Neuronal stem cell (in vitro differentiated cells): ENCODE measurements at regions not wholly inside any gene's neighbourhood (a gene's known extent, or its start where the extent isn't known, plus 50 kb on each side); places are given as distances from the start of the nearest gene placed in this dataset.

ENCODE experiments used
- DNase-seq: peaks from one replicate; pipeline ENCODE4 v3.0.0-alpha.2; 2013; ENCODE audit warnings: low spot score
- H2AFZ ChIP-seq: one replicate; pipeline ENCODE4 v1.6.1; 2013; ENCODE audit warnings: mild to moderate bottlenecking, low read length, inconsistent platforms
- H2AK5ac ChIP-seq: 2 replicates; pipeline ENCODE4 v1.6.1; 2013; ENCODE audit warnings: low read depth, mild to moderate bottlenecking, inconsistent platforms, low read length, moderate library complexity, mixed read lengths
- H2BK120ac ChIP-seq: 2 replicates; pipeline ENCODE4 v1.6.1; 2013; ENCODE audit warnings: low read depth, mild to moderate bottlenecking, inconsistent platforms, low read length, moderate library complexity, mixed read lengths
- H2BK12ac ChIP-seq: one replicate; pipeline ENCODE4 v1.6.1; 2013; ENCODE audit warnings: low read length, inconsistent platforms
- H2BK15ac ChIP-seq: 2 replicates; pipeline ENCODE4 v1.6.1; 2013; ENCODE audit warnings: mild to moderate bottlenecking, low read length, inconsistent platforms, mixed read lengths
- H2BK5ac ChIP-seq: one replicate; pipeline ENCODE4 v1.6.1; 2013; ENCODE audit warnings: inconsistent platforms, mild to moderate bottlenecking, low read length, moderate library complexity
- H3K14ac ChIP-seq: one replicate; pipeline ENCODE4 v1.6.1; 2013; ENCODE audit warnings: low read length, inconsistent platforms
- H3K18ac ChIP-seq: 2 replicates; pipeline ENCODE4 v1.6.1; 2013; ENCODE audit warnings: low read length, inconsistent platforms
- H3K23ac ChIP-seq: 2 replicates; pipeline ENCODE4 v1.6.1; 2013; ENCODE audit warnings: low read depth, mild to moderate bottlenecking, mixed read lengths, low read length, inconsistent platforms; ENCODE audit not compliant: poor library complexity
- H3K27ac ChIP-seq: replicated peaks from 3 replicates; pipeline ENCODE4 v1.5.1; 2013; ENCODE audit warnings: low read length, inconsistent platforms
- H3K27me3 ChIP-seq, 3 experiments: 2 replicates each; pipeline ENCODE4 v1.6.1; 2013; ENCODE audit warnings: low read length in 3 of 3, mild to moderate bottlenecking in 2 of 3, inconsistent platforms in 1 of 3, low read depth in 1 of 3, mixed read lengths in 1 of 3, moderate library complexity in 1 of 3; ENCODE audit not compliant: control insufficient read depth in 3 of 3, insufficient read depth in 3 of 3
- H3K36me3 ChIP-seq, 2 donors: replicated peaks in 1 of 2; 2 replicates each; pipeline ENCODE4 v1.6.1; 2013; ENCODE audit warnings: low read length in 2 of 2; ENCODE audit not compliant: control insufficient read depth in 2 of 2, insufficient read depth in 2 of 2
- H3K4ac ChIP-seq: 2 replicates; pipeline ENCODE4 v1.6.1; 2013; ENCODE audit warnings: inconsistent platforms, mild to moderate bottlenecking, low read length, moderate library complexity
- H3K4me1 ChIP-seq, 2 donors: 1 replicate in 1 of 2; 2 replicates in 1 of 2; pipeline ENCODE4 v1.6.1; 2013; ENCODE audit warnings: low read length in 2 of 2, low read depth in 1 of 2; ENCODE audit not compliant: control insufficient read depth in 2 of 2, insufficient read depth in 1 of 2
- H3K4me2 ChIP-seq: one replicate; pipeline ENCODE4 v1.6.1; 2013; ENCODE audit warnings: mild to moderate bottlenecking, low read length, inconsistent platforms; ENCODE audit not compliant: insufficient read depth, poor library complexity, severe bottlenecking
- H3K4me3 ChIP-seq, 2 donors: 2 replicates each; pipeline ENCODE4 v1.5.1; 2013; ENCODE audit warnings: low read length in 2 of 2, mild to moderate bottlenecking in 2 of 2, inconsistent platforms in 1 of 2, moderate library complexity in 1 of 2
- H3K79me1 ChIP-seq: one replicate; pipeline ENCODE4 v1.6.1; 2013; ENCODE audit warnings: low read depth, mild to moderate bottlenecking, inconsistent platforms, low read length, moderate library complexity
- H3K9ac ChIP-seq: one replicate; pipeline ENCODE4 v1.6.1; 2013; ENCODE audit warnings: mild to moderate bottlenecking, low read depth, low read length, inconsistent platforms; ENCODE audit not compliant: poor library complexity
- H3K9me3 ChIP-seq, 2 donors: replicated peaks in 1 of 2; 2 replicates each; pipeline versions ENCODE3 to v1.6.1; 2013; ENCODE audit warnings: low read length in 2 of 2, mild to moderate bottlenecking in 2 of 2, inconsistent platforms in 1 of 2, low read depth in 1 of 2, mixed read lengths in 1 of 2, moderate library complexity in 1 of 2; ENCODE audit not compliant: control insufficient read depth in 2 of 2, insufficient read depth in 1 of 2
- H4K8ac ChIP-seq: one replicate; pipeline ENCODE4 v1.6.1; 2013; ENCODE audit warnings: low read depth, mild to moderate bottlenecking, inconsistent platforms, low read length, moderate library complexity
- H4K91ac ChIP-seq: one replicate; pipeline ENCODE4 v1.6.1; 2013; ENCODE audit warnings: low read length, low read depth, mild to moderate bottlenecking, inconsistent platforms; ENCODE audit not compliant: poor library complexity
- WGBS, 2 donors: extraction: QIAGEN DNeasy Blood & Tissue Kit; methylation state at CpG; one replicate each; pipeline ENCODE4 v1.1.7; 2013; ENCODE audit warnings: missing lambda C conversion rate in 2 of 2, mixed read lengths in 1 of 2; ENCODE audit not compliant: insufficient read length in 2 of 2, insufficient replicate concordance in 1 of 2; ENCODE audit errors: extremely low coverage in 2 of 2; 5-methylcytosine and 5-hydroxymethylcytosine counted together

DNA sequence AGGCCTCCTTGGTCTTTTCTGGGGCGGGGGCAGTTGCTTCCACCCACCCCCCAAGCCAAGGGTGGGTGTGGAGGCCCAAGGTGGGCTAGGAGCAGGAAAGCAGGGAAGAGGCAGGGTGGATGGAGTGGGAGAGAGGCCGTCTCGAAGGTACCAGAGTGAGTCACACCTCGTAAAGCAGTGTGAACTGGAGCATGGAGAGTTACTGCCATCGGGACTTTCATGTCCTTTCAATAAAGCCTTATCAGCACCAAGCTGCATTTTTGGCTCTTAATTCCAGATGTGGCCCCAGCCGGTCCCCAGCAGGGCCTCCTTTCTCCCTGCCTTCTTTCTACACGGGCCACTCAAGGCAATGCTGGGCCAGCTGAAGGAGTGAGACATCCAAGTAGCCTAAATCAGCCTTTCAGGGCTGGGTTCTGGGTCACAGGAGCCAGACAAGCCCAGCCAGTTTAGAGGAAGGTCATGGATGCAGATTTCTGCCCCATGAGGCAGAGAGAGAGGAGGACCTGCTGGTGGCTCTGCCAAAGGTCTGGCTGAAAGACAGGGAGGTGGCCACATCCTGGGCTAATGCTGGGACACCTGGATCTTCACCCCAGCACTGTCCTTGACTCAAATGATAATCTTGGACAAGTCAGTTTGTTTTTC lies 59.0 kb upstream of the CD82 start:
- Histone ChIP-seq H2AK5ac (no peak overlapping the region), H3K4me2 (no peak overlapping the region), H2BK5ac (no peak overlapping the region), H3K36me3 (no peaks in the 10 kb centered on the region), H3K4me1 (peaks cover 0 to 6% of the 10 kb centered on the region in 2 donors), H3K14ac (no peak overlapping the region), H4K91ac (no peak overlapping the region), H3K23ac (no peak overlapping the region), H3K18ac (no peak overlapping the region), H3K79me1 (no peaks in the 10 kb centered on the region), H3K9me3 (peaks cover 0 to 5% of the 10 kb centered on the region in 2 donors), H3K4me3 (no peak overlapping the region), H2AFZ (no peak overlapping the region), H3K4ac (no peak overlapping the region), H3K27ac (no peak overlapping the region), H4K8ac (no peak overlapping the region), H2BK120ac (no peak overlapping the region), H3K27me3 (no peaks in the 10 kb centered on the region), H2BK15ac (no peak overlapping the region), H2BK12ac (no peak overlapping the region), H3K9ac (no peak overlapping the region)
- WGBS, 2 donors, result no CpG with 5 or more reads among the region's 7 CpGs
- DNase-seq, result no peak

- Histone ChIP-seq H2AFZ (no peak overlapping the region), H3K4me2 (no peak overlapping the region), H3K9me3 (peaks cover 0 to 5% of the 10 kb centered on the region in 2 donors), H2BK15ac (no peak overlapping the region), H4K8ac (no peak overlapping the region), H3K4me3 (no peak overlapping the region), H3K36me3 (no peaks in the 10 kb centered on the region), H3K9ac (no peak overlapping the region), H3K79me1 (no peaks in the 10 kb centered on the region), H2BK12ac (no peak overlapping the region), H2BK120ac (no peak overlapping the region), H2BK5ac (no peak overlapping the region), H3K27me3 (no peaks in the 10 kb centered on the region), H3K4ac (no peak overlapping the region), H2AK5ac (no peak overlapping the region), H4K91ac (no peak overlapping the region), H3K18ac (no peak overlapping the region), H3K4me1 (peaks cover 0 to 6% of the 10 kb centered on the region in 2 donors), H3K23ac (no peak overlapping the region), H3K14ac (no peak overlapping the region), H3K27ac (no peak overlapping the region)
- no CpG with 5 or more reads among the region's 3 CpGs for WGBS, 2 donors
- DNase-seq, result no peak
Measured at GRCh38 chr11:44507491-44507890, 58.0 kb upstream of the CD82 start.

- H3K18ac ChIP-seq, result no peak overlapping the region
- H2BK120ac ChIP-seq, result no peak overlapping the region
- peaks cover 0 to 6% of the 10 kb centered on the region in 2 donors for H3K4me1 ChIP-seq
- WGBS, 2 donors, result no CpG with 5 or more reads among the region's 3 CpGs
- H3K4me2 ChIP-seq, result no peak overlapping the region
- H3K9ac ChIP-seq, result no peak overlapping the region
- H2BK12ac ChIP-seq, result no peak overlapping the region
- H4K8ac ChIP-seq, result no peak overlapping the region
- no peak overlapping the region for H3K4ac ChIP-seq
- H3K23ac ChIP-seq, result no peak overlapping the region
- no peak for DNase-seq
- H2AK5ac ChIP-seq, result no peak overlapping the region
- H3K27me3 ChIP-seq, result no peaks in the 10 kb centered on the region
- H2AFZ ChIP-seq, result no peak overlapping the region
- H3K14ac ChIP-seq, result no peak overlapping the region
- no peak overlapping the region for H3K4me3 ChIP-seq
- no peak overlapping the region for H4K91ac ChIP-seq
- H3K9me3 ChIP-seq, result peaks cover 0 to 5% of the 10 kb centered on the region in 2 donors
- H3K36me3 ChIP-seq, result no peaks in the 10 kb centered on the region
- H3K79me1 ChIP-seq, result no peaks in the 10 kb centered on the region
- no peak overlapping the region for H2BK15ac ChIP-seq
- H2BK5ac ChIP-seq, result no peak overlapping the region
- no peak overlapping the region for H3K27ac ChIP-seq
Measured at GRCh38 chr11:44507896-44508445, 57.5 kb upstream of the CD82 start.

DNA sequence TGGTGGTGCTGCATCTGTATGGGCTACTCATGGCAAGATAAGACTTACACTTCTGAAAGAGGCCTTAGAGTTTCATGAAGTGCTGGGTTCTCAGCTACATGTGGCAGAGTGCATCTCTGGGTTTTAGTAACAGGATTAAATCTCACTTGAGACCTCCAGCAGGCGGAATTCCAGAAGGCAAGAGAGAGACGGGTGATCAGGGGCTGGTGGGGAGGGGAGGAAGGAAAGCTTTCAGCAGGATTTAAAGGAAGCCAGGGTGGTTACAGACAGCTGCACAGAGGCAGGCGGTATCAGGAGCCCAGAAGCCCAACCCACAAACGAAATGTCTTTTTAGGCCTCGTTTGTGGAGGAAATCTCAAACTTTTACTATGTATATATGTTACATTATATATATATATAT lies 56.2 kb upstream of the CD82 start:
- peak; percentile 27 for DNase-seq
- H2BK15ac ChIP-seq, result no peak overlapping the region
- no peak overlapping the region for H3K4me2 ChIP-seq
- H3K27me3 ChIP-seq, result no peaks in the 10 kb centered on the region
- peaks cover 0 to 5% of the 10 kb centered on the region in 2 donors for H3K9me3 ChIP-seq
- no peak overlapping the region for H3K18ac ChIP-seq
- no peak overlapping the region for H2AK5ac ChIP-seq
- WGBS, 2 donors, result no CpG with 5 or more reads among the region's 5 CpGs
- no peak overlapping the region for H2BK120ac ChIP-seq
- H3K79me1 ChIP-seq, result no peaks in the 10 kb centered on the region
- peaks cover 0 to 6% of the 10 kb centered on the region in 2 donors for H3K4me1 ChIP-seq
- H4K91ac ChIP-seq, result no peak overlapping the region
- H4K8ac ChIP-seq, result no peak overlapping the region
- H2BK12ac ChIP-seq, result no peak overlapping the region
- H3K9ac ChIP-seq, result no peak overlapping the region
- no peak overlapping the region for H3K4ac ChIP-seq
- H3K27ac ChIP-seq, result peak overlapping the region; percentile 1
- no peak overlapping the region for H2AFZ ChIP-seq
- no peaks in the 10 kb centered on the region for H3K36me3 ChIP-seq
- no peak overlapping the region for H3K4me3 ChIP-seq
- H3K23ac ChIP-seq, result no peak overlapping the region
- H2BK5ac ChIP-seq, result no peak overlapping the region
- no peak overlapping the region for H3K14ac ChIP-seq
